GM18909 (cell line): ENCODE measurements at regions not wholly inside any gene's neighbourhood (a gene's known extent, or its start where the extent isn't known, plus 50 kb on each side); places are given as distances from the start of the nearest gene placed in this dataset.
"Not testable (repeated sequence)": the region's sequence is repeated elsewhere in the genome, so short reads cannot be mapped to it uniquely, and the experiment has no call there.

Source experiments
- ATAC-seq: cut with Tn5 transposase; IDR thresholded peaks from one replicate; pipeline ENCODE4 v1.9.1; 2021; ENCODE audit warnings: mild to moderate bottlenecking; ENCODE audit not compliant: unreplicated experiment, poor library complexity

DNA sequence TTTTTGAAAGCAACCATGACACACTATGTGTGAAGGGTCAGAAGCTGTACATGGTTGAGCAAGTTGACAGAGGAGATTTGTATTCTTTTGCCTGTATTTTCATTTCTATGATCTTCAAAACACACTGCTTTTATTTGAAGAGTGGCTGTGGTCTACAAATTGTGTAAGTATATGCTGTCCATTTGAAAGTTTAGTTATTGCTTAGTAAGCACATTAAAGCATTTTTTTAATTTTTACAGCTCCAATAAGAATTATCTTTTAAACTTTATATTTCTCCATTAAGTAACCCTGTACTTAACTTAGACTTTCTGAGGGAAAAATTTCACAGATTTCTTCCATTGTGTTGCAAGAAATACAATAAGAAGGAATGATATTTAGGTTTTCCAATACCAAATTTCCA is 915.2 kb downstream of the SLC6A15 start:
- no peak for ATAC-seq

DNA sequence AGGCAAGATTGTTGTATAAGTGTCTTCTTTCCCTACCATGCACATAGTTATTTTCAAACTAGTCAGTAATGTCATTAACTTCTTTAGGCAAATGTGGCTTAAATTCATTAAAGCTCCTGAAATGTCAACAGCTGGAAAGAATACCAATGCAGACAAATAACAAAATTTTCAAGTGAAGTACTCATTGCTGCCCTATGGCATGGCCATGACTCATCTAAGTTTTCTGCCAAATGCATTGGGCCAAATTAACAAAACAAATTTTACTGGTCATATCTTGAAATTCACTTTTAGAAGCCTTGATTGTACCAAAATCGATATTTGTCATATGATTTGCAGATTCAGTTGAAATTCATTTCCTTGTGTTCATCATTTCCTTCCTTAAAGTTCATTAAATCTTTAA is 915.9 kb downstream of the SLC6A15 start:
- no peak for ATAC-seq

DNA sequence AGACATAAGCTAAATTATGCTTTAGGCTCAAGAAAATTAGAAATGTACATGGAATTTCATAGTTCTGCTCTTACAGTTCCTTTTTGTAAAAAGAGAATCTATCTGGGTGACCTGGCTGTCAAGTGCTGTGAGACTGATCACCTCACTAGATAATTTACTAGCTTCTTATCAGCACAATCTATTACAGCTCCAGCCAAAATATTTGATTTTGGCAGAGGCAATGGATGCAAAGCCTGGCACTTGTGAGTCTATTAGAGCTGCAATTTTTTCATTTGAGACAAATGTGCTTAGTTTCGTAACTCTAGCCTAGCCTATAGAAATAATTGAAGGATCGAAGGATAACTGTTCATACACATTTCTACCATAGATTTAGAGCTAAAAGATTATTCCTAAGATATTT is 927.5 kb downstream of the SLC6A15 start:
- no peak for ATAC-seq

DNA sequence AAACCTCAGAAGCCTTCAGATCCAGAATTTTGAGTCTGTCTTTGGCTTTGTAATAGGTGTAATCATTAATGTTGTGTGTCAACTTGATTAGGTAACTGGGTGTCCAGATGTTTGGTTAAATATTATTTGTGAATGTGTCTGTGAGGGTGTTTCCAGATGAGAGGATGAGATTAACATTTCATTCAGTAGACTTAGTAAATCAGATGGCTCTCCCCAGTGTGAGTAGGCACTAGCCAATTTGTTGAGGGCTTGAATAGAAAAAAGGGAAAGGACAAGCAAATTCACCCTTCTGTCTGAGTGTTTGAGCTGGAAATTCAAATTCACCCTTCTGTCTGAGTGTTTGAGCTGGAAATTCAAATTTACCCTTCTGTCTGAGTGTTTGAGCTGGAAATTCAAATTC is 932.2 kb downstream of the SLC6A15 start:
- ATAC-seq = no peak

DNA sequence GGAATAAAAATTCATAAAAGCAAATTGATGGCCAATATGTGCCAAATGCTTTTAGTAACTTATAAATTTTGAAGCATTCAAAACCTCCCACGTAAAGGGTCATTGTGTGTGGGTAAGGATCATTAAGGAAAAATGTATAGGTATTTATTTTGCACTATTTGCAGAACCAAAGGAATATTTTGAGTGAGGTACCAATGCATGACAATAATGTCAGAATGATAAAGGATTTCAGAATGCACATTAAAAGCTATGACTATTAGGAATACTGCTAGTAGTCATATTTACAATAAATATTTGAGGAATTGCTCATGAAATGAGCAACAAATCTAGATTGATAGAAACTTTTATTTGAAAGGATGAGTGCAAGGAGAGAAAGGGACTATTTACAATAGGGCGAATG is 932.8 kb downstream of the SLC6A15 start:
- no peak for ATAC-seq

DNA sequence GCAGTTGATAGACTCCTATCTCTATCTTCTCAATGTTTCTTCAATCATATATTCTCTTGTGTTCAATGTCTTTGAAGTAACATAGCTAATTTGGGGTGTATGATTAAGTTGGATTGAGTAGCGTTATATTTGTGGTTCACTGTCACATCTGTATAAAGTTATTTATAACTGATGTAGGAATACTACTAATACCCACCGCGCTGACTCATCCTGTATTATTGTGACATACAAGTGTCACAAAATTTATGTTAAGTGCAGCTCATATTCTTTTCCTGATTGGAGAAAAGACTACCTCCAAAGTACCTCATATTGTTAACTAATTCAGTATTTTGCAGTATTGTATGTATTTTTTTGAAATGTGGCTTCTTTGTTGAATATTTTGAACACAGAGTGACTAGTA is 940.8 kb downstream of the SLC6A15 start:
- ATAC-seq = no peak

DNA sequence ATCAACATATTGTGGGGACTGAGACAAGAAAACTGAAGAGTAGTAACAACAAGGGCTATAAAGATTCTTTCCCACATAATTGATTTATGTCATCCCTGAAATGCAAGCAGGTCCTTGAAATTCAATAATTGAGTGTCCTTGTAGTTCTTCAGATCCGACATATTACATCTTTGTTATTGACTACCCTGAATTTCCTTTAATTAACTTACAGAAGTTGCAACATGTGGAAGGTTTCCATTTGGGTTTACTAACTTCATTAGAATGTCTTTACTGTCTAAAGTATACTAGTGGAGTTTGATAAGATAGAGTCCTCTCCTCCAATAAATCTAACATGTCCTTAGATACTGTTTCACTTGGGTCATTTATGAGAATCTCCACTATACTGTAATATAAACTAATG is 951.8 kb downstream of the SLC6A15 start:
- no peak for ATAC-seq

DNA sequence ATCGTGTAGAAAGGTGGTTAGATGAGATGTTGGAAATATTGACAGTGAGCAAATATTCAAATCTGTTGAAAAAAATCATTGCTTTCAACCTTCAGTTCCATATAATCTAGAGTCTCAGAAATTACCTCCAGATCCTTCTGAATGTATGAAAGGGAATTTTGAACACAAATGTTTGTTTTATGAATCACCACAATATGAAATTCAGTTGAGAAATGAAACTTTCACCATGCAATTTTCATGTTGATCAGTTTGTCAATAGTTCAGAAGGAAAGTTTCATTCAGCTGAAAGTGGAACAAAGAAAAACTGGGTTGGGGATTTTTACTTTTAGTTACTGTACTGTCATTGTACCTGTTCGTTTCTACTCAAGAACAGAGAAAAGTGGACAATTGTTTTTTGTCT is 953.6 kb downstream of the SLC6A15 start:
- ATAC-seq = no peak

DNA sequence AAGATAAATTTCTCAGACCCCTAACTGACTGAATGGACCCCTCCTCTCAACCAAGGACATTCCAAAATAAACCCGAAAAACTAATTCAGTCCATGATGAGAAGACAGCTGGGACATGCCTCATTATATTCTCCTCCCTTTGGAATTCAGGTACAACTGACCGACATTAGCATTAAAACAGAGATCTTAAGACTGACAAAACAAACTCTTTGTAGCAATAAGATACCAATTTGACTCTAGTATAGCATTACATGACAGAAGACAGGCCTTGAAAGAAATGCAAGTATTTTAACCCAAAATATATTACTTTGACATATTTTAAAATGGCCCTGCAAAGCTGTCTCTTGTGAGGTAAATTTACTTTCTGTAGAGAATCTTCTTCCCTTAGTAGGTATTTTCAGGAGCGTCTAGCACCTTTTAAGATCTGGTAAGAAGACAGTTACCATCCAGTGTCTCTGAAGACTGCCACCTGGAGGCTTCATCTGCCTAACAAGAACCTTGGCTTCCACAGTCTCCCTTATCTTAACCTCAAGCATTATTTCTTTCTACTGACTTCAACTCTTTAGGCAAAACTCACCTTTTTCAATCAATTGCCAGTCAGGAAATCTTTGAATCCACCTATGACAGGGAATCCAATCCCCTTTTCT is 957.5 kb downstream of the SLC6A15 start:
- no peak for ATAC-seq

DNA sequence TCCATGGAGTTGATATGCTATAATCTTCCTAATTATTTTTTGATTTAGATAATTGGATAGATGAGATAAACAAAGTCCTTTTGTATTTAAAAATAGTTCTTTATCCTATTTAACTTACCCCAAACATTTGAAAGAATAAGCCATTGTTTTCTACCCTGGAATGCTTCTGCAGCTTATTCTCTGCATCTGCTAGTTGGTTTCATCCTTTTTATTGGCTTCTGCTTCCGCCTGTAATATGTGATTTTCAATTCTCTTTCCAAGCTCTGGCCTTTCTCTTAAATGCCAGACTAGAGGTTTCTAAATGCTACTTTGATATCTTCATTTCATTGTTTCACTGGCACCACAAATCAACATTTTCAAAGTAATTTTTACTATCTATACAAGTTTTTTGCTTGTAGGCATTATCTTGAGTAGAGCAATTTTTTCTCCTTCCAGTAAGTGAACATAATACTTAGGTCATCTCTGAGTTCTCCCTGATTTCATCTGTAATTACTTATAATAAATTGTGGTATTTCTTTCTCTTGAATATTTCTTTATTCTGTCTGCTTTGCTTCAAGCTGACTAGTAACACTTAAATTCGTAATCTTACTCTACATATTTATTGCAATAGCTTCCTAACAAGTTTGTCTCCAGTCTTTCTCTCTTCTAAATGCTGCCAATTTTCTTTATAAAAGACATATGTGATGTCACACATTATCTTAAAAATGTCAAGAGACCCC is 958.4 kb downstream of the SLC6A15 start:
- ATAC-seq = no peak

DNA sequence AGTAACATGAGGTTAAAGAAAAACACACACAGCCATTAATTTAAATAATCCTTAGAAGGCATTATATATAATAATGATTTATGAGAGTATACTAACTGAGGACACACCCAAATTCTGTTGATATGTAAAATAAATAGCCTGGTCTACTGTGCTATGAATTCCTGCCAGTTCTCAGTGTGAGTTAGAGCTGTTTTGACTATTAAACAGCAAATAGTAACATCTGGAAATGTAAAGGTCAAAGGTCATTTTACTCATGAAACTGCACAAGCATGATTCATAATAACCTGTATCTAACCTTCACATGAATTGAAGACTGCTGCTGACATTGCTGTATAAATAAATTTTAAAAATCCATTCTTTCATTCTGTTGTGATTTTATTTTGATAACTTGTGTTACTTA is 966.7 kb downstream of the SLC6A15 start:
- no peak for ATAC-seq

DNA sequence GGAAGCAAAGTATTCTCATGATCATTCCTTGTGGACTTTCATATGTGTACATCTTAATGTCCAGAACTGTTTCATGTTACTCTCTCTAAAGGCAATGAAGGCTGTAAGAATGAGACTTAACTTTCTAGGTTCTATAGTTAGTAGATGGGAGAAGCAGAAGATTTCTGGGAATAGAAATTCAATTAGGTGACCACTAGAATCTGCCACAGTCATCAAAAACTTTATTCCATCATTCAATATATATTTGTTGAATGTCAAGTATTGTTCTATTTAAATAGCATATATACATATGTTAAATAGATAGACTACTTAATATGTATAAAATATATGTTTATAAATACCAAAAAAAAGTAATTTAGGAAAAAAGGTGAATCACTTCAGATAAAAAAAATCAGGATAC is 972.9 kb downstream of the SLC6A15 start:
- no peak for ATAC-seq

DNA sequence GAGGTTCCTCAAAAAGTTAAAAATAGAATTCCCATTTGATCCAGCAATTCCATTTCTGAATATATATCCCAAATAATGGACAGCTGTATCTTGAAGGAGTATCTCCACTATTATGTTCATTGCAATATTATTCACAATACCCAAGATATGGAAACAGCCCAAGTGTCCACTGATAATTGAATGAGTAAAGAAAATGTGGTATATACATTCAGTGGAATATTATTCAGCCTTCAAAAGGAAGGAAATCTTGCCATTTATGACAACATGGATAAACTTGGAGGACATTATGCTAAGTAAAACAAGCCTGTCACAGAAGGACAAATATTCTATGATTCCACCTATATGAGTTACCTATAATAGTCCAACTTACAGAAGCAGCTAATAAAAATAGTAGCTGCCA is 979.0 kb downstream of the SLC6A15 start:
- ATAC-seq = no peak

DNA sequence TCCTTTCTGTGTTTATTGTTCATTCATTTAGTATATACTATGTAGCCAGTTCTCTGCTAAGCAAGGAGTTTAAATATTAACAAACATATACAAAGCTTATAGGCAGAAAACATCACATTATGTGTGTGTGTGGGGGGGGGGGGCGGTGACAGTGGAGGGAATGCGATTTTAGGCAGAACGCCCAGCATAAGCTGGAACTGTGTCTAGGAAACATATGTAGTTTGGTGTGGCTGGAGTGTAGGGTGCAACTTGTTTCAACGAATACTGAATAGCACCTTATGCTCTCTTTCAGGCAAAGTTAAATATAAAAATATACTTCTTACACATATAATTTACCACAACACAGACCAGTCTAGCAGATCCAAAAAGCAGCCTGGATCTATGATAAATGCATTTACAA is 980.6 kb downstream of the SLC6A15 start:
- no peak for ATAC-seq

DNA sequence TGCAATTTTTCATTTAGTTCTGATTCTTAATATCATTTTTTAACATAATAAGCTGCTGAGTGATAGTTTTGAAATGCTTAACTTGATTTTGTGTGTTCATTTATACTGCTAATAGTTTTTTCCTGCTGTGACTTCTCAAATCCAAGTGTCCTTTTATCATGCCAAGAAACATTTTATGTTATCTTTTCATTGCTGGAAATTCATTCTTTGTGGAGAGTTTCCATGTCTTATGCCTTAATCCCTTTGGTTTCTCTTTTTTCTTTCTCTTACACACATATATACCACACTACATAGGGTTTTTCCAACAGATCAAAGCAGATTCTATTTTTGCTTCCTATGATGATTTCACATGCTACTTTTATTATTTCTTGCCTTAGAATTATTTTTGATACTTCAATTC is 981.1 kb downstream of the SLC6A15 start:
- ATAC-seq = no peak

DNA sequence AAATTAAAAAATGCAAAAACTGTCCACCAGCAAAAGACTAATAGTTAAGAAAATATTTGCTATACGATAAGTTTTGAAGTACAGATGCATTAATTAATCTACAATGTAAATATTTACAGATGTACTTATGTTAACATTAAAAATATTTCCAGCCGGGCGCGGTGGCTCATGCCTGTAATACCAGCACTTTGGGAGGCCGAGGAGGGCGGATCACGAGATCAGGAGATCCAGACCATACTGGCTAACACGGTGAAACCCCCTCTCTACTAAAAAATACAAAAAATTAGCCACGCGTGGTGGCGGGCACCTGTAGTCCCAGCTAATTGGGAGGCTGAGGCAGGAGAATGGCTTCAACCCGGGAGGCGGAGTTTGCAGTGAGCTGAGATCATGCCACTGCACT is 982.8 kb downstream of the SLC6A15 start:
- ATAC-seq = not testable (repeated sequence)

DNA sequence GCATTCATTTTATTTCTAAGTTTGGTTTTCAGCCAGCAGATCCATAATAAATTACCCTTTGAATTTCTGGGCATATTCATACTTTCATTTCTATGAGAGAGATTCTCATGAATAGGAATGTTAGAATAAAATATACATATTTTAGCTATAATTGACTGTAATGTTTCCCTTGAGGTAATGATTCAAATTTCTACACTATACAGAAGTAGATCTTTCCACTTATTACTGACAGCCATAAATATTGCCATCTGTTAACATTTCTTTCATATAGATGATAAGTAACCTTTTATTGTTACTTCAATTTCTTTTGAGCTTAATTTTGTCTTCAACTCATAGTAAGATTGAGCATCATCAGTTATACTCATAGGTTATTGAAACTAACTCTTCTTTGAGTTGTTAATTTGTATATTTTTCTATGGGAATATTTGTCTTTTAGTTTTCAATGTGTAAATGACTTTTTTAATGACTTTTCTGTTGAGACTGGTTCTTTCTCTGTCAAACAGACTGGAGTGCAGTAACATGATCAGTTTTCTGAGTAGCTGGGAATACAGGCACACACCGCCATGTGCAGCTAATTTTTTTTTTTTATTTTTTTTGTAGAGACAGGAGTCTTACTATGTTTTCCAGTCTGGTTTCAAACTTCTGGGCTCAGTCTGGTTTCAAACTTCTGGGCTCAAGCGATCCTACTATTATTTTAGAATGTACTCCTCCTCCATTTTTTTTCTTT is 991.6 kb downstream of the SLC6A15 start:
- ATAC-seq = no peak

DNA sequence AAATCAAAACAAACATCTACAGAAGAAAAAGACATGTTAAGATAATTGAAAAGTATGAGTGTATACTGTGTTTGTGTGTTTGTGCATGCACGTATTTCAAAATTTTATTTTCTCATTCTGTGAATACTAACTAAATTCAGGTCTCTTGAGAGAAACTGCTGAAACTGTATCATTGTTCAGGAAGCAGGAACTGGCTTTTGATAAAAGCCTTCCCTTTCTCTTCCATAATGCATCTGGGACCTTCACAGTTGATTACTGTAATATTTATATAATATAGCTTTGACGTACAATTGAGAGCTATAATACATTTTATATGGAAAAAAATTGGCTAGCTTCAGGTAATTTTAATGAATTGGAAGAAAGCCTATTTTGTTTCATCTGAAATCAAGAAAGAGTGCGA is 993.5 kb downstream of the SLC6A15 start:
- no peak for ATAC-seq

DNA sequence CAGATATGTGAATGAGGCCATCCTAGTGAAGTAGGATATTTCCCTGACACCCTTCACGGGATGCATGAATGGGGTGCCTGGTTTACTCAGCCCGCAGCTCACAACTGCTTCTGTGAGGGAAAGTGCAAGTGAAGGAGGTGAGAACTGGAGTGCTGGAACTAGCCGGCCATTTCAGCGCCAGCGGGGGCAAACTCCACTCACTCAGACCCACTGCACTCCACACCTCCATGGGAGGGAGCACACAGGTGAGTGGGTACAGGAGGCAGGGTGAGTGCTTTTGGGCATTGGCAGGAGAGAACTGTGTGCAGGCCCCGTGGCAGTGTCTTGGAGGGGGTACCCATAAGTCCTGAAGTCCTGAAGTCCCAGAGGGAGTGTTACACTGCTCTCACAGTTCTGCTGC is 1008.4 kb downstream of the SLC6A15 start:
- no peak for ATAC-seq

DNA sequence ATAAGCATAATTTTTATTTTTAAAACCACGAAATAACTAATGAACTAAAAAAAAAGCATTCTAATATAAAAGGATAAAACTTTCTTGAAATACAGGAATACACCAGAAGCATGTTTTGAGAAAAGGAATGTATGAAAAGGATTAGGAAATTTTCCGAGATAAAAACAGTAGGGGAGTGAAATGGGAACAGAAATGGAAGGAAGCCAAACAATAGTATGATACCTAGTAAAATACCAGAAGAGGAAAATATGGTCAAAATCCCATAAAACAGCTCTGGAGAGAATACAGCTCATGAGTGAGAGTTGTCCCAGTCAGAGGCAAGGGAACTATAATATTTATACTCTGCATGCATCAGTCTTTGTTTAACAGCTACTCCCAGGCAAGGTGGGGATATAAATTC is 1016.2 kb downstream of the SLC6A15 start:
- ATAC-seq = no peak

DNA sequence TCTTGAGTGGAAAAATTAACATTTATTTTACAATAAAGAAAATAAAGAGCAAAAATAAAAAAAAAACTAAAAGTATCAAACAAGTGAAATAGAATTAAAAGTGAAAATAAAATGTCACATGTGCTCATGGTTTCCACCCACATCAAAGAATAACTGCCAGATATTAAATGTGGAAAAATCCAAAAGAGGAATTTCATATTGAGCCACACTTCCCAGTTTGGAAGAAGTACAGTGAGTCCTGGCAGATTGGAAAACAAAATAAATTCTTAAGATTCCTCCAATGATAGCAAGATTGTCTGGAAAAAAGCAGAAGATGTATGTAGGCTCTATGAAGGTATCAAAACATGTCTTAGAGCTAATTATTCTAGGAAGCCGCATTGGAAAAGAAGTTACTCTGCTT is 1019.5 kb downstream of the SLC6A15 start:
- no peak for ATAC-seq

DNA sequence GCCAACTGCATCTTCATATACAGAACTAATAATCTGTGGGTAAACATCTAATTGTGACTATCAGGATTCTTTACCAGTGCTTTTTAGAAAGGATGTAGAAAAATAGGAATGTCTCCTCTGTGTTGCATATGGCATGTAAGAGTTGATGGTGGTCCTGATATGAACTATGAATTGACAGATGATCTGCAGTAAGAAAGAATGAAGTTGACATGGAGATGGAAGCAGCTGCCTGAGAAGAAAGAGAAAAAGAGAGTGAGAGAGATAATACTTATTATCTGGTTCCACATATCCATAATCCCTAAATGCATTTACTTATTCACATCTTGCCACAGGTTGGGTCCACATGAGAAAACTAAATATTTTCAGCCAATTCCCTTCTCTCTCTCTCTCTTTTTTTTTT is 1022.9 kb downstream of the SLC6A15 start:
- no peak for ATAC-seq
